ENCODE measurements at regions not wholly inside any gene's neighbourhood (a gene's known extent, or its start where the extent isn't known, plus 50 kb on each side); places are given as distances from the start of the nearest gene placed in this dataset.

GRCh38 chr3:117528688-117529087 is 819.1 kb downstream of the TUSC7 start:
- no peak overlapping the region for H3K27ac ChIP-seq (ENCODE audit: low read length)
- intact Hi-C loops (cut with micrococcal nuclease) = loop anchor here (5.0 kb wide), 1 partner anchor 511 kb away; no protein-coding TSS in a partner anchor
- ATAC-seq (no peak), DNase-seq (no peak)
- no peak overlapping the region for H3K9ac ChIP-seq (ENCODE audit: low read length)
- H3K9me3 ChIP-seq (ENCODE audit: low read length) = 0 out of 2 replicates have a peak, but pooled peaks cover 5% of the 10 kb centered on the region
- H3K27me3 ChIP-seq (ENCODE audit: low read length) = no peaks in the 10 kb centered on the region
- H3K4me3 ChIP-seq (ENCODE audit: low read length) = no peak overlapping the region
- no peak overlapping the region for H2AFZ ChIP-seq (ENCODE audit: low read length)
- no peaks in the 10 kb centered on the region for H3K9me2 ChIP-seq (replicated peaks; ENCODE audit: low read length)
- no peaks in the 10 kb centered on the region for H3K36me3 ChIP-seq (ENCODE audit: low read depth, low read length)
- ChIA-PET POLR2A (ENCODE audit: unreplicated experiment) (no interaction called here), CTCF (no interaction called here)
- no peak overlapping the region for H3K4me2 ChIP-seq (ENCODE audit: low read length)
- no peaks in the 10 kb centered on the region for H3F3A ChIP-seq (ENCODE audit: low read length, unreplicated experiment)
- no peaks in the 10 kb centered on the region for H3K79me2 ChIP-seq (ENCODE audit: low read length)
- H4K20me1 ChIP-seq (ENCODE audit: low read length) = no peaks in the 10 kb centered on the region
- no peaks in the 10 kb centered on the region for H3K4me1 ChIP-seq (ENCODE audit: insufficient read depth, low read length)
- no peak for TF ChIP-seq EZH2phosphoT487 (IDR thresholded peaks at IDR 0.05; ENCODE audit: borderline replicate concordance, low read length)
- no TSS peak for BruUV-seq (replicated peaks)

GRCh38 chr3:117531078-117531767 is 821.6 kb downstream of the TUSC7 start:
- H3K4me1 ChIP-seq (ENCODE audit: insufficient read depth, low read length) = no peaks in the 10 kb centered on the region
- no peaks in the 10 kb centered on the region for H3K27me3 ChIP-seq (ENCODE audit: low read length)
- ChIA-PET POLR2A (ENCODE audit: unreplicated experiment) (no interaction called here), CTCF (no interaction called here)
- ATAC-seq (no peak), DNase-seq (no peak)
- BruUV-seq (replicated peaks) = no TSS peak
- H3K36me3 ChIP-seq (ENCODE audit: low read depth, low read length) = no peaks in the 10 kb centered on the region
- H3K9ac ChIP-seq (ENCODE audit: low read length) = no peak overlapping the region
- no peak overlapping the region for H3K27ac ChIP-seq (ENCODE audit: low read length)
- TF ChIP-seq CTCF (conservative IDR thresholded peaks at IDR 0.05; ENCODE audit: low read depth, low read length) (no peak), EZH2 (IDR thresholded peaks at IDR 0.05; ENCODE audit: low read length, unreplicated experiment) (no peak), EZH2phosphoT487 (IDR thresholded peaks at IDR 0.05; ENCODE audit: borderline replicate concordance, low read length) (no peak)
- no peaks in the 10 kb centered on the region for H3F3A ChIP-seq (ENCODE audit: low read length, unreplicated experiment)
- 0 out of 2 replicates have a peak, but pooled peaks cover 5% of the 10 kb centered on the region for H3K9me3 ChIP-seq (ENCODE audit: low read length)
- H3K4me2 ChIP-seq (ENCODE audit: low read length) = no peak overlapping the region
- no peak overlapping the region for H2AFZ ChIP-seq (ENCODE audit: low read length)
- no peaks in the 10 kb centered on the region for H3K79me2 ChIP-seq (ENCODE audit: low read length)
- H3K9me2 ChIP-seq (replicated peaks; ENCODE audit: low read length) = no peaks in the 10 kb centered on the region
- no peaks in the 10 kb centered on the region for H4K20me1 ChIP-seq (ENCODE audit: low read length)
- intact Hi-C loops (cut with micrococcal nuclease) = no loop called here
- no peak overlapping the region for H3K4me3 ChIP-seq (ENCODE audit: low read length)

GRCh38 chr3:117532268-117532667 is 822.7 kb downstream of the TUSC7 start:
- no peak for ATAC-seq
- BruUV-seq (replicated peaks) = no TSS peak

More at GRCh38 chr3:117532268-117532667, 822.7 kb downstream of the TUSC7 start:
- intact Hi-C loops (cut with micrococcal nuclease) = no loop called here
- POLR2A ChIA-PET (ENCODE audit: unreplicated experiment) = no interaction called here
- H4K20me1 ChIP-seq (ENCODE audit: low read length) = no peaks in the 10 kb centered on the region
- no peaks in the 10 kb centered on the region for H3K27me3 ChIP-seq (ENCODE audit: low read length)
- no peak overlapping the region for H3K9ac ChIP-seq (ENCODE audit: low read length)
- no peak overlapping the region for H3K27ac ChIP-seq (ENCODE audit: low read length)
- H3K4me2 ChIP-seq (ENCODE audit: low read length) = no peak overlapping the region
- H3K79me2 ChIP-seq (ENCODE audit: low read length) = no peaks in the 10 kb centered on the region
- H3F3A ChIP-seq (ENCODE audit: low read length, unreplicated experiment) = no peaks in the 10 kb centered on the region
- H3K9me2 ChIP-seq (replicated peaks; ENCODE audit: low read length) = no peaks in the 10 kb centered on the region
- H3K9me3 ChIP-seq (ENCODE audit: low read length) = 0 out of 2 replicates have a peak, but pooled peaks cover 5% of the 10 kb centered on the region
- TF ChIP-seq EZH2phosphoT487 (IDR thresholded peaks at IDR 0.05; ENCODE audit: borderline replicate concordance, low read length) (no peak), EZH2 (IDR thresholded peaks at IDR 0.05; ENCODE audit: low read length, unreplicated experiment) (no peak), CTCF (conservative IDR thresholded peaks at IDR 0.05; ENCODE audit: low read depth, low read length) (no peak)
- CTCF ChIA-PET = interaction anchor here (0.6 kb wide), 1 partner anchor 23 kb away, joined by 3 read pairs; no protein-coding TSS in a partner anchor
- DNase-seq = no peak
- H2AFZ ChIP-seq (ENCODE audit: low read length) = no peak overlapping the region
- no peak overlapping the region for H3K4me3 ChIP-seq (ENCODE audit: low read length)
- no peaks in the 10 kb centered on the region for H3K4me1 ChIP-seq (ENCODE audit: insufficient read depth, low read length)
- H3K36me3 ChIP-seq (ENCODE audit: low read depth, low read length) = no peaks in the 10 kb centered on the region

Measured in PC-3 (cell line).